T47D (cell line): ENCODE measurements at regions not wholly inside any gene's neighbourhood (a gene's known extent, or its start where the extent isn't known, plus 50 kb on each side); places are given as distances from the start of the nearest gene placed in this dataset.
"Not testable (repeated sequence)": the region's sequence is repeated elsewhere in the genome, so short reads cannot be mapped to it uniquely, and the experiment has no call there.

Source experiments
- DNase-seq, 2 experiments: peaks; one replicate each; pipeline versions ENCODE4 v3.0.0 to v3.0.0-alpha.2; 2011 to 2012; ENCODE audit warnings: low read depth in 1 of 2, low spot score in 1 of 2
- JUND ChIP-seq: IDR thresholded peaks from 2 replicates; pipeline ENCODE4 v1.6.1; 2012; ENCODE audit warnings: low read depth
- in situ Hi-C: cut with HindIII; loops from 2 replicates; pipeline ENCODE4 v1.10.0; 2016; ENCODE audit warnings: low sequenced_read_pairs, low pct_unique_long_range_greater_than_20kb

DNA sequence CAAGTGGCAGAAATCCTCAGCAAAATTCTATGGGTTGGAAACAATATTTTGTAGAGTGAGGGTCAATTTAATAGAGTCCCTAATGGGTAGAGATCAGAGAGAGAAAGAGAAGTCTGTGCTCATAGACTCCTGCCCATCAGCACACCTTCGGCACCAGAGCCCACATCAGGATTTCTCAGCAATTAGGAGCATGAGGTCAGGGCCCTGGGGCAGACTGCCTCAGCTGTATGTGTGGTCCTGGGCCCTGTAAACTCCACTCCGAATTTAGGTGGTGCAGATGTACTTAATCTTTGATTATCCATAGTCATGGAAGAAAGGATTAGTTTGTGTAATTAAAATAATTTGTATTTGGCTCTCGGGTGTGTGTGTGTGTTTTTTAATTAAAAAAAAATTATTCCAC, 372.6 kb downstream of the AEBP2 start:
- no peak for DNase-seq
- in situ Hi-C loops, result no loop called here
- TF ChIP-seq JUND, result no peak

DNA sequence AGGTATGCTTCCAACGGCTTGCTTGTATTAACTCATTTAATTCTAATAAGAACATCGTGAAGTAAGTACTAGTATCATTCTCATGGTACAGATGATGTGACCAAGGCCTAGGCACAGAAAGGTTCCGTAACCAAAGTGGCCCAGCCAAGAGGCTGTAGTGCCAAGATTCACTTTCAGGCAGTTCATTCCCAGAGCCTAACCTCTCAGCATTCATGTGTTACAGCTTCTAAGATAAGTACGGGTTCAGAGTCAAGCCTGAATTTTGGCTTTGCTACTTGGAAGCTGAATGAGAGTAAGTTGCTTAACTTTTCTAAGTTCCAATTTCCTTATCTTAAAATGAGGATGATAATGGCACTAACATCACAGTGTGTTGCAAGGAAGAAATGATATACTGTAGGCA, 379.9 kb downstream of the AEBP2 start:
- no peak for DNase-seq
- no peak for TF ChIP-seq JUND
- in situ Hi-C loops, result no loop called here

DNA sequence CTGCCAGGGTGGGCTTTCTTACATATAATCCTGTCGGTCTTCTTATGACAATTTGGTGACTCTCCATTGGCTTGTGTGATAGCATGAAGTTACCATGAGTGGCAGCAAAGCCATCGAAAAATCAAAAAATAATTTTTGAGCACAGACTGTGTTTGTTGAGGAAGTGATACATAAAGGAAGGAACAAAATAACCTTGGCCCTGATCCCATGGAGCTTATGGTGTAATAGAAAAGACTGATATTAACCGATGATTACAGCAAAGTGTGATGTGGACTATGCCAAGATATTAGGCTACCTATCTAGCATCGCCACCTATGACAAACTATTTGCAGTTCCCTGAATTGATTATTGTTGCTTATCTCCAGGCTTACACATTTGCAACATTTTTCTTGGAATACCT, 383.2 kb downstream of the AEBP2 start:
- in situ Hi-C loops, result no loop called here
- DNase-seq, result no peak
- TF ChIP-seq JUND, result no peak

DNA sequence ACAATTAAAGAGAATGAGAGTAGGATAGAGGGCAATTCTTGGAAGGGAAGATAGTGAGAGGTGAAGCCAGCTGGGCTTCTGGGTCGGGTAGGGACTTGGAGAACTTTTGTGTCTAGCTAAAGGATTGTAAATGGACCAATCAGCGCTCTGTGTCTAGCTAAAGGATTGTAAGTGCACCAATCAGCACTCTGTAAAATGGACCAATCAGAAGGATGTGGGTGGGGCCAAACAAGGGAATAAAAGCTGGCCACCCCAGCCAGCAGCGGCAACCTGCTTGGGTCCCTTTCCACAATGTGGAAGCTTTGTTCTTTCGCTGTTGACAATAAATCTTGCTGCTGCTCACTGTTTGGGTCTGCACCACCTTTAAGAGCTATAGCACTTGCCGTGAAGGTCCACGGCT, 384.0 kb downstream of the AEBP2 start:
- DNase-seq, in situ Hi-C loops: not testable (repeated sequence)

- DNase-seq, result no peak
- no peak for TF ChIP-seq JUND
Observed at GRCh38 chr12:19826980-19827550, 387.8 kb downstream of the AEBP2 start.

DNA sequence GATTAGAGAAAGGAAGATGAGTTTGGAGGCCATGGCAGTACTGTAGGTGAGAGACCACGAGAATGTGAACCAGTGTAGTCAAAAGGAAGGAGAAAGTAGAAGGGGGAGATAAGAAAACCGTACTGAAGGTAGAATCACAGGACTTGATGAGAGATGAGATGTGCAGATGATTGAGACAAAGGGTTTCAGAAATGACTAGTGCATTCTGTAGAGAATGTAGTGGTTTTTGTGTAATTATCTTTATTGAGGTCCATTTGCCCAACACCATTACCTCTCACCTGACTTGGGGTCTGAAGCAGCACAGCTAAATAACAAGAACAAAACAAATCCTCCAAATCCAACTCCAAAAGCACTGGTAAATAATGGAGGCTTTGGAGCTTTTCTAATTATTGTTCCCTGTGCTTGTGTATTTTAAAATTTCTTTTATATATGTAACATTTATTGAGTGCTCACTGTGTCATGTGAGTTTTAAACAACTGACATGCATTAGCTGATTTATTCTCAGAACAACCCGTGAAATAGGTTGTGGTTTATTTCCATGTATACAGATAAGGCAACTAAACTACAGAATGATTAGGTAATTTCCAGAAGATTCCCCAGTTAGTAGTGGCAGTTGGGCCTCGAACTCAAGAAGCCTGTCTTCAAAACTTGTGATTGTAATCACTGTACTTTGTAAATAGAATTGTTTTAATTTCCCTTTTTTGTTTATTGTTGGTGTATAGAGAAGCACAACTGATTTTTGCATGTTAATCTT, 390.0 kb downstream of the AEBP2 start:
- DNase-seq, result no peak
- TF ChIP-seq JUND, result no peak
- in situ Hi-C loops, result no loop called here

More at GRCh38 chr12:19826980-19827550, 387.8 kb downstream of the AEBP2 start:
- in situ Hi-C loops, result no loop called here

- in situ Hi-C loops, result no loop called here
- no peak for TF ChIP-seq JUND
- DNase-seq, result no peak
Observed at GRCh38 chr12:19830446-19830845, 391.2 kb downstream of the AEBP2 start.

DNA sequence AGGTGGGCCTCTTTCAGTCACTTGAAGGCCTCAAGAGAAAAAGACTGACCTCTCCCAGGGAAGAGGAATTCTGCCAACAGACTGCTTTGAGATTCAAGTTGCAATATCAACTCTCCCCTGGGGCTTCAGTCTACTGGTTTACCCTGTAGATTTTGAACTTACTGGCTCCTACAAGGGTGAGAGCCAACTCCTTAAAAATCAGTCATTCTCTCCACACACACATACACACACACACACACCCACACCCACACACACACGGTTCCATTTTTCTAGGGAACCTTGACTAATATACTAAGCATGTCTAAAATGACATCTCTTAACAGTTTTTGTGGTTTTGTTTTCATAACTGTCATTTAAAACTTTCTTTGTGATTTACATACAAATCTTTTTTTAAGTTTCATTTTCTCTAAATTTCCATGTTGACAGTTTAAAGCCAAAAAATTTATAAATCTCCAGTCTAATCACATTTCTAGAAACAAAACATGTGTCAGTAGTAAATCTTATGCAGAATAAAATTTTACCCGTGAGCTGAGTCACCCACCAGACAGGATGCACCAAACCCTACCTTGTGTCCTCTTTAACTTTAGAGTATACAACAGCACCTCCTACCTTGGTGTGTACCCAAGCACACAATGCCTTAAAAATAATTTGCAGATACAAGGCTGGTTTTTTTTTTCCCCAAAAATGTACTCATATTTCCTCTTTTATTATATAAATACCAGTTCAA, 394.6 kb downstream of the AEBP2 start:
- in situ Hi-C loops, result no loop called here
- TF ChIP-seq JUND, result no peak
- no peak for DNase-seq

DNA sequence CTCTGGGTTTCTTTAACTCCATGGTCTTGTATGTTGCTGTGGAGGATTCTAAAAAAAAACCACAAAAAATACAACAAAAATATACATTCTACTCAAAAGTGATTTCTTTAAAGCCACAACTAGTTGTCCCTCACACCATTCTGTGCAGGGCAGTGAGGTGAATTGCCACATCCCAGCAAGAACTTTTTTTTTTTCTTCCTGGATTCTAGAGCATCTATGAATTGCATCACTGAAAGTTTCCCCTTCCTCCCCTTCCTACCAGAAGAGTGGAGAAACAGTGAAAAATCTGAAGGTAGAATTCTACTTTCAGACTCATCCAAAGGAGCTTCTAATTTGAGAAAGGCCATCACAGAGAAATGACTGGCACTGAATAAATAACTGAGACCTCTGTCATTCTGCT, 395.3 kb downstream of the AEBP2 start:
- DNase-seq, result no peak
- in situ Hi-C loops, result no loop called here
- TF ChIP-seq JUND, result no peak

GRCh38 chr12:19836056-19836455, 396.8 kb downstream of the AEBP2 start:
- DNase-seq, result no peak
- in situ Hi-C loops, result no loop called here
- TF ChIP-seq JUND, result no peak

DNA sequence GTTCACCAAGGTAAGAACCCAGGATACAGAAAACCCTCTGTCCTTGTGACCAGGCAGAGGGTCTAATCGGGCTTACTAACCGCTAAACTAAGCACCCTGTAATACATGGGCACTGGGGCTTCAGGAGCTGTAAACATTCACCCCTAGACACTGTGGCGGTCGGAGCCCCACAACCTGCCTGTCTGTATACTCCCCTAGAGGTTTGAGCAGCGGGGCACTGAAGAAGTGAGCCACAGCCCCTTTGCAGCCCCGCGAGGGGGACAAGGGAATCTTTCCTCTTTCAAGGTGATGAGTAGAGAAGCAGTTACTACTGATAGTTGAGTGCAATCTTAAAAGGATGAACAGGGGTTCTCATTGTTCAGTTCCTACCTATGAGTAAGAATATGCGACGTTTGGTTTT, 397.2 kb downstream of the AEBP2 start:
- no peak for TF ChIP-seq JUND
- no peak for DNase-seq
- in situ Hi-C loops, result no loop called here

- no peak for DNase-seq
- no peak for TF ChIP-seq JUND
- in situ Hi-C loops, result no loop called here
Observed at GRCh38 chr12:19837543-19837942, 398.3 kb downstream of the AEBP2 start.

GRCh38 chr12:19841451-19841850, 402.2 kb downstream of the AEBP2 start:
- in situ Hi-C loops, result no loop called here
- DNase-seq, result no peak
- TF ChIP-seq JUND, result no peak
